AG04450 (cell line): ENCODE measurements at regions not wholly inside any gene's neighbourhood (a gene's known extent, or its start where the extent isn't known, plus 50 kb on each side); places are given as distances from the start of the nearest gene placed in this dataset.

Experiments
- CTCF ChIA-PET: fragments of 300-600, 350-600 bp; formaldehyde crosslinking; extraction: SDS; loops from one replicate; lab custom pipeline; 2022; ENCODE audit warnings: antibody characterized with exemption, inconsistent platforms; lab: Charles Lee
- POLR2A ChIA-PET: fragments of 350-600 bp; formaldehyde crosslinking; extraction: SDS; loops from one replicate; lab custom pipeline; 2021; ENCODE audit warnings: antibody characterized with exemption, inconsistent platforms; lab: Yijun Ruan, JAX
- DNase-seq: peaks from one replicate; pipeline ENCODE4 v3.0.0-alpha.2; 2011; ENCODE audit warnings: low read depth, low spot score
- H3K27ac ChIP-seq: one replicate; pipeline ENCODE4 v1.5.1; 2012; ENCODE audit warnings: low read depth, low read length, control low read depth
- H3K27me3 ChIP-seq: one replicate; pipeline ENCODE4 v1.6.0; 2012; ENCODE audit warnings: low read length; ENCODE audit not compliant: control insufficient read depth, insufficient read depth
- H3K4me3 ChIP-seq: 2 replicates; pipeline ENCODE4 v1.5.1; 2011; ENCODE audit warnings: mild to moderate bottlenecking, low read depth, low read length, control low read depth
- H3K9me3 ChIP-seq: 2 replicates; pipeline ENCODE4 v1.5.1; 2012; ENCODE audit warnings: low read length; ENCODE audit not compliant: control insufficient read depth, insufficient read depth
- TF ChIP-seq, protein P1 (sequence below): IDR thresholded peaks from 2 replicates; pipeline ENCODE4 v1.5.1; 2011; ENCODE audit warnings: low read depth, low read length, control low read depth, inconsistent platforms

DNA sequence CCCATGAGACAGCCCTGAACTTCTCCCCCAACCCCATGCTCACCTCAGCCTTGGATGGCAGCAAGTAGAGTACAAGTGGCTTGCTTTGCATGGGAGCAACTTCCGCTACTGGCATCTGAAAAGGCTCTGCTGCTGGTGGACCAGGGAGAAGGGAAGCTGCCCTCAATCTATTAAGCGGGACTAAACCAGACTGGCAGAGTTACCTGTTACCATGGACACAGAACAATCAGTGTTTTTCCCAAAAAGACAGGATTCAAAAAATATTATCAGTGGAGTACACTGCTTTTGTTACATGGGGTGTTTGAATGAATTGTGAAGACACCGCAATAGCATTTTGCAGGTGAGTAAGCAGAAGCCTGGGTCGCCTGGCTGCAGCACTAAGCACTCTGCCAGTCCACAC lies 631.4 kb upstream of the B3GAT1 start:
- DNase-seq, result no peak
- Histone ChIP-seq H3K4me3 (no peak overlapping the region), H3K9me3 (peaks cover 39% of the 10 kb centered on the region), H3K27me3 (no peaks in the 10 kb centered on the region), H3K27ac (no peak overlapping the region)
- TF ChIP-seq, protein P1, sequence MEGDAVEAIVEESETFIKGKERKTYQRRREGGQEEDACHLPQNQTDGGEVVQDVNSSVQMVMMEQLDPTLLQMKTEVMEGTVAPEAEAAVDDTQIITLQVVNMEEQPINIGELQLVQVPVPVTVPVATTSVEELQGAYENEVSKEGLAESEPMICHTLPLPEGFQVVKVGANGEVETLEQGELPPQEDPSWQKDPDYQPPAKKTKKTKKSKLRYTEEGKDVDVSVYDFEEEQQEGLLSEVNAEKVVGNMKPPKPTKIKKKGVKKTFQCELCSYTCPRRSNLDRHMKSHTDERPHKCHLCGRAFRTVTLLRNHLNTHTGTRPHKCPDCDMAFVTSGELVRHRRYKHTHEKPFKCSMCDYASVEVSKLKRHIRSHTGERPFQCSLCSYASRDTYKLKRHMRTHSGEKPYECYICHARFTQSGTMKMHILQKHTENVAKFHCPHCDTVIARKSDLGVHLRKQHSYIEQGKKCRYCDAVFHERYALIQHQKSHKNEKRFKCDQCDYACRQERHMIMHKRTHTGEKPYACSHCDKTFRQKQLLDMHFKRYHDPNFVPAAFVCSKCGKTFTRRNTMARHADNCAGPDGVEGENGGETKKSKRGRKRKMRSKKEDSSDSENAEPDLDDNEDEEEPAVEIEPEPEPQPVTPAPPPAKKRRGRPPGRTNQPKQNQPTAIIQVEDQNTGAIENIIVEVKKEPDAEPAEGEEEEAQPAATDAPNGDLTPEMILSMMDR, result no peak
- POLR2A ChIA-PET, result no interaction called here
- CTCF ChIA-PET, result no interaction called here

DNA sequence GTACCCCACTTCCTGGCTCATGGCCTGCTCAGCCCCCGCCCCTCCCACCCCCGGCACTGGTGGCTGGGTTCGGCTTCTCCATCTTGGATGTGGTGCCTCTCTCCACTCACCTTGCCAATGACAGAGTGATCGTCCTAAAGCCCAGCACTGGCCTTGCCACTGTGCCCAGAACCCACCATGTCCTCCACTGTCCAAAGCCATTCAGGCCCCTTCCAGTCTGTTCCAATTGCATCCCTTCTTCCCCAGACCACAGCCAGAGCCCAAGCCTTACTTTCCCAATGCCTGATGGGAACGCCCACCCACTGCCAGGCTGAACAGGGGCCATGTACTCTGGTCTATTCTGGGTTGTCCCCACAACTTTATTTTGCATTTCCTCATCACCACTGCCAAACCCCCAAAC lies 625.8 kb upstream of the B3GAT1 start:
- no peak overlapping the region for H3K27ac ChIP-seq
- CTCF ChIA-PET, result no interaction called here
- no peak overlapping the region for H3K4me3 ChIP-seq
- H3K9me3 ChIP-seq, result peaks cover 42% of the 10 kb centered on the region
- no peak for DNase-seq
- POLR2A ChIA-PET, result no interaction called here
- TF ChIP-seq, protein P1, result no peak
- no peaks in the 10 kb centered on the region for H3K27me3 ChIP-seq

DNA sequence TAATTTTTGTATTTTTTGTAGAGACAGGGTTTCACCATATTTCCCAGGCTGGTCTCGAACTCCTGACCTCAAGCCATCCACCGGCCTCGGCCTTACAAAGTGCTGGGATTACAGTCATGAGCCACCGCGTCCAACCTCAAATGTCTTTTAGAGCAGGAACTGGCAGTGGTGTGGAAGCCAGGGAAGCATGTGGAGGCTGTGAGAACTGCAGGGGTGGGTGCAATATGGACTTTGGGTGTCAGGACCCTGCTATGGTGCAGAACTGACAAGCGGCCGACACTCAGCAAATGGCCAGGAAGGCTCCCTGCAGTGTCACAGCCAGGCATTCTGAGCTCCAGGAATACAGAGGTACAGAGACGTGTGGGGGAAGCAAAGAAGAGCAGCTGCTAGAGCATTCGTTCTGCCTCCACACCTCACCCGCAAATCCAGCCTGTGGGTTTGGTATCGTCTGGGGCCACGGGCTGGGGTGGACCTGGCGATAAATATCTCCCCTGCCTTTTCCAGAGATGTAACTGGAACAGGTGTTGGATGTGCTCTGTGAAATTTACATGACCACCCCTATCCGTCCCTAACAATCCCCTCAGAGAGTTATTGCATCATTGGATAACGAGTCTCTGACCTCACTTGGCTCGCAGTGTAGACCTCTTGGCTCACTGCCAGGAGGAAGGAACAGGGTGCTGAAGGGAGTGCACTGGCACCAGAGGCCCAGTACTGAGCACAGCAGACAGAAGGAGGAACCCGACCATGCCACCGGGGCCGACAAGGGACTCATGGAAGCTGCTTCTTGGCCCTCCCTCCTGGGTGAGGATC lies 624.7 kb upstream of the B3GAT1 start:
- H3K9me3 ChIP-seq, result peaks cover 37% of the 10 kb centered on the region
- no peak for DNase-seq
- CTCF ChIA-PET, result no interaction called here
- TF ChIP-seq, protein P1, result no peak
- POLR2A ChIA-PET, result no interaction called here
- H3K4me3 ChIP-seq, result no peak overlapping the region
- no peaks in the 10 kb centered on the region for H3K27me3 ChIP-seq
- no peak overlapping the region for H3K27ac ChIP-seq

DNA sequence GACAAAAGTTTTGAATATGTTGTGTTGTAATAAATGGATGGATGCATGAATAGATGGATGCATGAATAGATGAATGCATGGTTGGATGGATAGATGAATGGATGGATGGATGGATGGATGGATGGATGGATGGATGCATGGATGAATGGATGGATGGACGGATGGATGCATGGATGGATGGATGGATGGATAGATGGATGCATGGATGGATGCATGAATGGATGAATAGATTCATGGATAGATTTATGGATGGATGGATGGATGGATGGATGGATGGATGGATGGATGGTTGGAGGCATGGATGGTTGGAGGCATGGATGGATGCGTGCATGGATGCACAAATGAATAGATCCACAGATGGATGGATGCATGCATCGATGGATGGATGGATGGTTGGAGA lies 623.2 kb upstream of the B3GAT1 start:
- H3K27ac ChIP-seq, result no peak overlapping the region
- TF ChIP-seq, protein P1, result no peak
- peaks cover 37% of the 10 kb centered on the region for H3K9me3 ChIP-seq
- POLR2A ChIA-PET, result no interaction called here
- no peak for DNase-seq
- no peak overlapping the region for H3K4me3 ChIP-seq
- CTCF ChIA-PET, result no interaction called here
- no peaks in the 10 kb centered on the region for H3K27me3 ChIP-seq

DNA sequence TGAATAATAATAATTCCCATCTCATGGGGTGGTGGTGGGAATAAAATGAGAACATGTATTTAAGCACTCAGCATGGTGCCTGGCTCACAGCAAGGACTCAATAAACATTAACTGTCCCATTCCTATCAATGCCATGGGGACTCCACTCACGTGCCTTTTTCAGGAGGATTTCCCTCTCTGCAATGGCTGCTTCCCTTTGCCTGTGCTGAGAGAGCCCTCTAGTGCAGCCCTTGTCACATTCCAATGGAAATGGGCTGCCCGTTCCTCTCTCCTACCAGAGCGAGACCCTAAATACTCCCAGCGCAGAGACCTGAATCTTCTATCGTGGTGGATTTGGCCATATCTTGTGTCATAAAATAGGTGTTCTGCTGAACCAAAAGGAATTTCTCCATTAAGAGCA lies 621.5 kb upstream of the B3GAT1 start:
- Histone ChIP-seq H3K27ac (no peak overlapping the region), H3K9me3 (peaks cover 24% of the 10 kb centered on the region), H3K27me3 (no peaks in the 10 kb centered on the region), H3K4me3 (no peak overlapping the region)
- TF ChIP-seq, protein P1, result no peak
- no peak for DNase-seq
- CTCF ChIA-PET, result no interaction called here
- POLR2A ChIA-PET, result no interaction called here
